ENCODE measurements at regions not wholly inside any gene's neighbourhood (a gene's known extent, or its start where the extent isn't known, plus 50 kb on each side); places are given as distances from the start of the nearest gene placed in this dataset.

GRCh38 chr1:30418939-30419720 lies 304.3 kb downstream of the MATN1 start:
- TF ChIP-seq, protein P1, sequence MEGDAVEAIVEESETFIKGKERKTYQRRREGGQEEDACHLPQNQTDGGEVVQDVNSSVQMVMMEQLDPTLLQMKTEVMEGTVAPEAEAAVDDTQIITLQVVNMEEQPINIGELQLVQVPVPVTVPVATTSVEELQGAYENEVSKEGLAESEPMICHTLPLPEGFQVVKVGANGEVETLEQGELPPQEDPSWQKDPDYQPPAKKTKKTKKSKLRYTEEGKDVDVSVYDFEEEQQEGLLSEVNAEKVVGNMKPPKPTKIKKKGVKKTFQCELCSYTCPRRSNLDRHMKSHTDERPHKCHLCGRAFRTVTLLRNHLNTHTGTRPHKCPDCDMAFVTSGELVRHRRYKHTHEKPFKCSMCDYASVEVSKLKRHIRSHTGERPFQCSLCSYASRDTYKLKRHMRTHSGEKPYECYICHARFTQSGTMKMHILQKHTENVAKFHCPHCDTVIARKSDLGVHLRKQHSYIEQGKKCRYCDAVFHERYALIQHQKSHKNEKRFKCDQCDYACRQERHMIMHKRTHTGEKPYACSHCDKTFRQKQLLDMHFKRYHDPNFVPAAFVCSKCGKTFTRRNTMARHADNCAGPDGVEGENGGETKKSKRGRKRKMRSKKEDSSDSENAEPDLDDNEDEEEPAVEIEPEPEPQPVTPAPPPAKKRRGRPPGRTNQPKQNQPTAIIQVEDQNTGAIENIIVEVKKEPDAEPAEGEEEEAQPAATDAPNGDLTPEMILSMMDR (IDR thresholded peaks at IDR 0.05), result no peak
- no peaks in the 10 kb centered on the region for H3K36me3 ChIP-seq
- no peaks in the 10 kb centered on the region for H3K9me3 ChIP-seq
- H3K4me1 ChIP-seq (ENCODE audit: control insufficient read depth in 1 of 2, insufficient read depth in 1 of 2, low read depth in 1 of 2, low read length in 1 of 2), result no peaks in the 10 kb centered on the region
- H3K27me3 ChIP-seq, result no peaks in the 10 kb centered on the region
- no peak overlapping the region for H3K27ac ChIP-seq
- H3K4me3 ChIP-seq (ENCODE audit: low read depth in 1 of 2, low read length in 1 of 2), result no peak overlapping the region

GRCh38 chr1:30418061-30418938 lies 305.1 kb downstream of the MATN1 start:
- no peaks in the 10 kb centered on the region for H3K4me1 ChIP-seq (ENCODE audit: control insufficient read depth in 1 of 2, insufficient read depth in 1 of 2, low read depth in 1 of 2, low read length in 1 of 2)
- TF ChIP-seq, protein P1 (IDR thresholded peaks at IDR 0.05), result no peak
- H3K27me3 ChIP-seq, result no peaks in the 10 kb centered on the region
- H3K36me3 ChIP-seq, result no peaks in the 10 kb centered on the region
- H3K9me3 ChIP-seq, result no peaks in the 10 kb centered on the region
- no peak overlapping the region for H3K27ac ChIP-seq
- no peak overlapping the region for H3K4me3 ChIP-seq (ENCODE audit: low read depth in 1 of 2, low read length in 1 of 2)

DNA sequence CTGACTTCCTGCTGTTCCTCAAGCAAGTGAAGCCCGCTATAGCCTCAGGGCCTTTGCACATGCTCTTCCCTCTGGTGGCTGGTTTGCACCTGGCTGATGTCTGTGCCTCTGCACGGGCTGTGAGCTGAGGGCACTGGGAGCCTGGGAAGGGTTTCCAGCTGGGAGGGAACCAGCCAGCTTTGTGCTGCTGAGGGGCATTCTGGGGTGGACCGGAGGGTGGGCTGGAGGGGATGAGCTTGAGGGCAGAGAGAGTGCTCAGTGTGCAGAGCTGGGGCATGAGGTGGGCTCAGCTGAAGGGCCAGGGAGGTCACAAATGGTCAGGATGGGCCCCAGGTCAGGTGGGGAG lies 305.7 kb downstream of the MATN1 start:
- TF ChIP-seq, protein P1 (IDR thresholded peaks at IDR 0.05), result no peak
- Histone ChIP-seq H3K4me3 (ENCODE audit: low read depth in 1 of 2, low read length in 1 of 2) (no peak overlapping the region), H3K4me1 (ENCODE audit: control insufficient read depth in 1 of 2, insufficient read depth in 1 of 2, low read depth in 1 of 2, low read length in 1 of 2) (no peaks in the 10 kb centered on the region), H3K27me3 (no peaks in the 10 kb centered on the region), H3K36me3 (no peaks in the 10 kb centered on the region), H3K27ac (no peak overlapping the region), H3K9me3 (no peaks in the 10 kb centered on the region)

DNA sequence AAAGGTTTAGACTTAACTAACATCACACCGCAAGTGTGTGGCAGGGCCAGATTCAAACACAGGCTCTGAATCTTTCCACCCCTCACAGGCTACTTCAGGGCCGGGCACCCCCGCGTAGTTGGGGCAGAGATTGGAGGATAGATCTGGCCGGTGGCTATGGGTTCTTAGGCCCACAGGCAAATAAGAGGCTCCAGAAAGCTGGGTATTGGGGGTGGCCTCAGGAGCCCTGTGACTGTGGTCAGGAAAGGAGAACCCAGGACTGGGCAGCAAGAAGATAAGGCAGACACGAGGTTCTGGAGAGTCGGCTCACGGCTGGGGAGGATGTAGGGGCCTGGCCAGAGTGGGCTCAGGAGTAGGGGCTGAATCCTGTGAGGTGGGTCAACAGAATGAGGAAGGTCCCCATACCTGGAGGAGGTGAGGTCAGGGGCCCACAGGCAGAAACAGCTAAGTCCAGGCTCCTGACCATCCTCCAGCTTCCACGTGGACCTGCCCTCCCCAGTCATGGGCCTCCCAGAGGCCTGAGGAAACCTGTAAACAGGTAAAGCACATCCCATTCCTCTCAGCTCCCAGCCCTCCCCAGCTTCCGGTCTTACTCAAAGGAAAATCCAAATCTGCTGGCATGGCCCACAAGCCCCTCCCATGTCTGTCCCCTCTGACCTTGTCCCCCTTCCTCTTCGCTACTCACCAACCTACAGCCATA lies 306.2 kb downstream of the MATN1 start:
- no peaks in the 10 kb centered on the region for H3K9me3 ChIP-seq
- no peaks in the 10 kb centered on the region for H3K27me3 ChIP-seq
- H3K4me1 ChIP-seq (ENCODE audit: control insufficient read depth in 1 of 2, insufficient read depth in 1 of 2, low read depth in 1 of 2, low read length in 1 of 2), result no peaks in the 10 kb centered on the region
- H3K36me3 ChIP-seq, result no peaks in the 10 kb centered on the region
- no peak overlapping the region for H3K4me3 ChIP-seq (ENCODE audit: low read depth in 1 of 2, low read length in 1 of 2)
- TF ChIP-seq, protein P1 (IDR thresholded peaks at IDR 0.05), result no peak
- H3K27ac ChIP-seq, result no peak overlapping the region

GRCh38 chr1:30416221-30416820 lies 307.1 kb downstream of the MATN1 start:
- H3K9me3 ChIP-seq, result no peaks in the 10 kb centered on the region
- H3K4me1 ChIP-seq (ENCODE audit: control insufficient read depth in 1 of 2, insufficient read depth in 1 of 2, low read depth in 1 of 2, low read length in 1 of 2), result no peaks in the 10 kb centered on the region
- H3K27ac ChIP-seq, result no peak overlapping the region
- TF ChIP-seq, protein P1 (IDR thresholded peaks at IDR 0.05), result no peak
- H3K36me3 ChIP-seq, result no peaks in the 10 kb centered on the region
- H3K27me3 ChIP-seq, result no peaks in the 10 kb centered on the region
- H3K4me3 ChIP-seq (ENCODE audit: low read depth in 1 of 2, low read length in 1 of 2), result no peak overlapping the region
